CD4-positive, alpha-beta T cell (primary cell): ENCODE measurements at regions not wholly inside any gene's neighbourhood (a gene's known extent, or its start where the extent isn't known, plus 50 kb on each side); places are given as distances from the start of the nearest gene placed in this dataset.

Experiments used
- ATAC-seq: fragments of 200-7000 bp; cut with Tn5 transposase; one replicate; pipeline ENCODE4 v1.10.0; 2022; ENCODE audit warnings: mild to moderate bottlenecking; ENCODE audit not compliant: poor library complexity
- CTCF ChIA-PET: fragments of 350-600 bp; sonication (Branson Sonifier 250); formaldehyde crosslinking; loops from one replicate; lab custom pipeline; 2021; ENCODE audit warnings: antibody characterized with exemption, inconsistent platforms; lab: Charles Lee
- POLR2A ChIA-PET: fragments of 350-600 bp; sonication (Branson Sonifier 250); formaldehyde crosslinking; loops from one replicate; lab custom pipeline; 2021; ENCODE audit warnings: antibody characterized with exemption, inconsistent platforms; lab: Charles Lee
- DNase-seq, 14 experiments: peaks; one replicate each; pipeline ENCODE4 v3.0.0-alpha.2; 2013 to 2020; ENCODE audit warnings: mixed read lengths in 2 of 14
- H3K27ac ChIP-seq, 2 donors: one replicate each; pipeline versions ENCODE4 v1.5.1 to v1.7.0; 2013; ENCODE audit warnings: low read length in 2 of 2, low read depth in 1 of 2, mild to moderate bottlenecking in 1 of 2
- H3K27me3 ChIP-seq, 2 experiments: 1 replicate in 1 of 2; 2 replicates in 1 of 2; pipeline versions ENCODE4 v1.6.1 to v1.7.0; 2013; ENCODE audit warnings: low read length in 2 of 2, control low read depth in 1 of 2, mild to moderate bottlenecking in 1 of 2, moderate library complexity in 1 of 2; ENCODE audit not compliant: insufficient read depth in 2 of 2, control insufficient read depth in 1 of 2
- H3K36me3 ChIP-seq: one replicate; pipeline ENCODE4 v1.6.1; 2013; ENCODE audit warnings: low read length, control low read depth; ENCODE audit not compliant: insufficient read depth
- H3K4me1 ChIP-seq: one replicate; pipeline ENCODE4 v1.6.1; 2013; ENCODE audit warnings: low read length, control low read depth; ENCODE audit not compliant: insufficient read depth
- H3K4me3 ChIP-seq: one replicate; pipeline ENCODE4 v1.5.1; 2013; ENCODE audit warnings: mild to moderate bottlenecking, low read length, moderate library complexity
- H3K9me3 ChIP-seq, 2 experiments: 1 replicate in 1 of 2; 2 replicates in 1 of 2; pipeline versions ENCODE4 v1.6.1 to v1.7.0; 2013; ENCODE audit warnings: low read length in 2 of 2, mild to moderate bottlenecking in 2 of 2, control low read depth in 1 of 2, moderate library complexity in 1 of 2; ENCODE audit not compliant: control insufficient read depth in 1 of 2, insufficient read depth in 1 of 2
- H3K27ac Mint-ChIP-seq: one replicate; pipeline ENCODE4 v1.8.0; 2020; ENCODE audit warnings: mixed read lengths
- H3K27me3 Mint-ChIP-seq: one replicate; pipeline ENCODE4 v1.8.0; 2021; ENCODE audit warnings: mixed read lengths
- H3K36me3 Mint-ChIP-seq: one replicate; pipeline ENCODE4 v1.8.0; 2021; ENCODE audit warnings: low read depth, mixed read lengths
- H3K4me1 Mint-ChIP-seq: one replicate; pipeline ENCODE4 v1.8.0; 2021; ENCODE audit warnings: low read depth, mixed read lengths
- H3K4me3 Mint-ChIP-seq: one replicate; pipeline ENCODE4 v1.8.0; 2020; ENCODE audit warnings: mild to moderate bottlenecking, mixed read lengths
- H3K9me3 Mint-ChIP-seq: one replicate; pipeline ENCODE4 v1.8.0; 2020; ENCODE audit warnings: mixed read lengths
- intact Hi-C, 2 experiments: fragments of 100-400 bp; cut with DNase I in 1 of 2; cut with micrococcal nuclease in 1 of 2; formaldehyde crosslinking; loops; one replicate each; pipeline versions ENCODE4 v1.15.1 to v1.9.0; 2023 to 2025; cut with DNase I, micrococcal nuclease
- TF ChIP-seq, protein P1 (sequence below): fragments of 200-600 bp; IDR thresholded peaks from one replicate; pipeline ENCODE4 v1.8.0; 2022; ENCODE audit warnings: antibody characterized with exemption, mild to moderate bottlenecking

- ChIA-PET POLR2A (no interaction called here), CTCF (interaction anchor here (0.5 kb wide), 1 partner anchor 524 kb away, joined by 3 read pairs; no protein-coding TSS in a partner anchor)
- no peaks in the 10 kb centered on the region for H3K36me3 Mint-ChIP-seq
- TF ChIP-seq, protein P1, sequence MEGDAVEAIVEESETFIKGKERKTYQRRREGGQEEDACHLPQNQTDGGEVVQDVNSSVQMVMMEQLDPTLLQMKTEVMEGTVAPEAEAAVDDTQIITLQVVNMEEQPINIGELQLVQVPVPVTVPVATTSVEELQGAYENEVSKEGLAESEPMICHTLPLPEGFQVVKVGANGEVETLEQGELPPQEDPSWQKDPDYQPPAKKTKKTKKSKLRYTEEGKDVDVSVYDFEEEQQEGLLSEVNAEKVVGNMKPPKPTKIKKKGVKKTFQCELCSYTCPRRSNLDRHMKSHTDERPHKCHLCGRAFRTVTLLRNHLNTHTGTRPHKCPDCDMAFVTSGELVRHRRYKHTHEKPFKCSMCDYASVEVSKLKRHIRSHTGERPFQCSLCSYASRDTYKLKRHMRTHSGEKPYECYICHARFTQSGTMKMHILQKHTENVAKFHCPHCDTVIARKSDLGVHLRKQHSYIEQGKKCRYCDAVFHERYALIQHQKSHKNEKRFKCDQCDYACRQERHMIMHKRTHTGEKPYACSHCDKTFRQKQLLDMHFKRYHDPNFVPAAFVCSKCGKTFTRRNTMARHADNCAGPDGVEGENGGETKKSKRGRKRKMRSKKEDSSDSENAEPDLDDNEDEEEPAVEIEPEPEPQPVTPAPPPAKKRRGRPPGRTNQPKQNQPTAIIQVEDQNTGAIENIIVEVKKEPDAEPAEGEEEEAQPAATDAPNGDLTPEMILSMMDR = no peak
- no peaks in the 10 kb centered on the region for H3K4me1 Mint-ChIP-seq
- Histone ChIP-seq H3K4me1 (no peaks in the 10 kb centered on the region), H3K27ac (no peak overlapping the region), H3K27me3 (no peaks in the 10 kb centered on the region), H3K9me3 (no peaks in the 10 kb centered on the region), H3K36me3 (no peaks in the 10 kb centered on the region), H3K4me3 (no peak overlapping the region)
- peaks cover 30% of the 10 kb centered on the region for H3K27me3 Mint-ChIP-seq
- H3K4me3 Mint-ChIP-seq = no peak overlapping the region
- intact Hi-C loops = no loop called here
- H3K27ac Mint-ChIP-seq = no peak overlapping the region
- H3K9me3 Mint-ChIP-seq = no peaks in the 10 kb centered on the region
- ATAC-seq (no peak), DNase-seq (no peak)
Measured at GRCh38 chr1:62946511-62946910, 162.6 kb downstream of the ATG4C start.

DNA sequence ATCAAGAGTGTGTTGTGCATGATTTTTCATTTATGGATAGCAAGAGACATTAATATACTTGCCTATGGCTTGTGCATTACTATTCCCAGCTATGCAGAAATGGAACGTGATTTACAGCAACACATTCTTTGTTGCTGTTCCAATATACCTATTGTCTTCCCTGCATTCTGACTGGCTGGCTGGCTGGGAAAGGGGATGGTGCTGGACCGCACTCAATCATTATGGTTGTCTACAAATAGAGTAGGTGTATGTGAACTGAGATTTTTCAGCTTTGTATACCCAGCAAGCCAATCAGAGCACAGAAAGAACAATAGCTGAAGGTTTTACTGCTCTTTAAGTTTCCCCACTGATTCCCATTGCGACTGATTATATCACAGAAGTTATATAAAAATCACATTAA, 167.5 kb downstream of the ATG4C start:
- no peak overlapping the region for H3K27ac ChIP-seq
- H3K27ac Mint-ChIP-seq = no peak overlapping the region
- no peak overlapping the region for H3K4me3 Mint-ChIP-seq
- H3K36me3 Mint-ChIP-seq = no peaks in the 10 kb centered on the region
- TF ChIP-seq, protein P1 = no peak
- no peak overlapping the region for H3K4me3 ChIP-seq
- DNase-seq = no peak
- H3K9me3 ChIP-seq = no peaks in the 10 kb centered on the region
- H3K36me3 ChIP-seq = no peaks in the 10 kb centered on the region
- CTCF ChIA-PET = interaction anchor here (1.1 kb wide), 1 partner anchor 16 kb away, joined by 4 read pairs; no protein-coding TSS in a partner anchor
- no peaks in the 10 kb centered on the region for H3K4me1 Mint-ChIP-seq
- no peak for ATAC-seq
- H3K9me3 Mint-ChIP-seq = no peaks in the 10 kb centered on the region
- POLR2A ChIA-PET = no interaction called here
- peaks cover 43% of the 10 kb centered on the region for H3K27me3 Mint-ChIP-seq
- H3K27me3 ChIP-seq = peaks cover 0 to 11% of the 10 kb centered on the region in 2 experiments
- no peaks in the 10 kb centered on the region for H3K4me1 ChIP-seq
- intact Hi-C loops = no loop called here

DNA sequence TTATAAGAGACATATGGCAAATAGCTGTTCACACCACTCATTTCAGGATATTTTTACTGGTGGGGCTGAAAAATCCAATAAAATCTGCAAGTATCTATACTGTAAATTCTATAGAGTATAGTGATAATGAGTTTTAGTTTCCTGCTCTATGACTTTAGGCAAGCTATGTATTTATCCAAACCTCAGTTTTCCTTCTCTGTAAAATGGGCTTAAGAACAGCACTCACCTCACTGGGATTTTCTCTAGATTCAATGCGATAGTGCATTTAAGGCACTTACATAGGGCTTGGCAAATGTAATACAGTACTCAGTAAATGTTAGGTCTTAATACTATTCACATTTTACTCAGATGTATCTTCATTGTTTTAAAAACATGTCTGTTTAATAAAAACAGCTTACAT, 168.7 kb downstream of the ATG4C start:
- Histone ChIP-seq H3K4me1 (no peaks in the 10 kb centered on the region), H3K36me3 (no peaks in the 10 kb centered on the region), H3K9me3 (no peaks in the 10 kb centered on the region), H3K27ac (no peak overlapping the region), H3K4me3 (no peak overlapping the region), H3K27me3 (peaks cover 0 to 11% of the 10 kb centered on the region in 2 experiments)
- Mint-ChIP-seq H3K4me1 (no peaks in the 10 kb centered on the region), H3K27me3 (peaks cover 49% of the 10 kb centered on the region), H3K36me3 (no peaks in the 10 kb centered on the region), H3K27ac (no peak overlapping the region), H3K9me3 (no peaks in the 10 kb centered on the region), H3K4me3 (no peak overlapping the region)
- ATAC-seq = no peak
- POLR2A ChIA-PET = no interaction called here
- intact Hi-C loops = no loop called here
- TF ChIP-seq, protein P1 = no peak
- DNase-seq = no peak
- CTCF ChIA-PET = no interaction called here
